MM.1S (cell line): ENCODE measurements at regions not wholly inside any gene's neighbourhood (a gene's known extent, or its start where the extent isn't known, plus 50 kb on each side); places are given as distances from the start of the nearest gene placed in this dataset.

ENCODE experiments used
- DNase-seq: peaks from one replicate; pipeline ENCODE4 v3.0.0-alpha.2; 2015
- H2AFZ ChIP-seq: fragments of 300-600 bp; sonication (generic); 2 replicates; pipeline ENCODE4 v1.6.0; 2016; ENCODE audit warnings: antibody characterized with exemption, low read length
- H3F3A ChIP-seq: fragments of 300-600 bp; sonication (generic); 2 replicates; pipeline ENCODE4 v1.6.1; 2016; ENCODE audit warnings: mild to moderate bottlenecking, antibody characterized with exemption, low read length, moderate library complexity, mixed read lengths; ENCODE audit not compliant: insufficient read depth
- H3K27ac ChIP-seq: fragments of 300-600 bp; sonication (generic); 2 replicates; pipeline ENCODE4 v1.5.1; 2016; ENCODE audit warnings: mild to moderate bottlenecking, low read length
- H3K27me3 ChIP-seq: fragments of 300-600 bp; sonication (generic); replicated peaks from 2 replicates; pipeline ENCODE4 v1.6.0; 2016; ENCODE audit warnings: low read length; ENCODE audit not compliant: insufficient read depth
- H3K36me3 ChIP-seq: fragments of 300-600 bp; sonication (generic); replicated peaks from 2 replicates; pipeline ENCODE4 v1.6.1; 2016; ENCODE audit warnings: mild to moderate bottlenecking, low read length, mixed read lengths; ENCODE audit not compliant: insufficient read depth
- H3K4me1 ChIP-seq: fragments of 300-600 bp; sonication (generic); 2 replicates; pipeline ENCODE4 v1.6.1; 2016; ENCODE audit warnings: low read length, mixed read lengths
- H3K4me2 ChIP-seq: fragments of 300-600 bp; sonication (generic); 2 replicates; pipeline ENCODE4 v1.6.0; 2016; ENCODE audit warnings: low read depth, low read length
- H3K4me3 ChIP-seq: fragments of 300-600 bp; sonication (generic); 2 replicates; pipeline ENCODE4 v1.5.1; 2016; ENCODE audit warnings: low read length, mixed read lengths
- H3K79me2 ChIP-seq: fragments of 300-600 bp; sonication (generic); 2 replicates; pipeline ENCODE4 v1.6.1; 2016; ENCODE audit warnings: mixed run types, low read length, mixed read lengths
- H3K9ac ChIP-seq: fragments of 300-600 bp; sonication (generic); 2 replicates; pipeline ENCODE4 v1.6.1; 2016; ENCODE audit warnings: low read length, mixed read lengths
- H3K9me2 ChIP-seq: fragments of 300-600 bp; sonication (generic); replicated peaks from 2 replicates; pipeline ENCODE4 v1.6.1; 2016; ENCODE audit warnings: mild to moderate bottlenecking, low read length, mixed read lengths; ENCODE audit not compliant: insufficient read depth
- H3K9me3 ChIP-seq: fragments of 300-600 bp; sonication (generic); replicated peaks from 2 replicates; pipeline ENCODE4 v1.6.1; 2016; ENCODE audit warnings: mild to moderate bottlenecking, low read length, mixed read lengths; ENCODE audit not compliant: insufficient read depth
- H4K20me1 ChIP-seq: fragments of 300-600 bp; sonication (generic); 2 replicates; pipeline ENCODE4 v1.6.1; 2016; ENCODE audit warnings: mild to moderate bottlenecking, low read length, moderate library complexity, mixed read lengths; ENCODE audit not compliant: insufficient read depth
- EZH2 ChIP-seq: fragments of 300-600 bp; sonication (generic); optimal IDR thresholded peaks from 2 replicates; pipeline ENCODE3; 2017; ENCODE audit warnings: low read depth, mild to moderate bottlenecking, antibody characterized with exemption, low read length, mixed read lengths
- EZH2phosphoT487 ChIP-seq: fragments of 300-600 bp; sonication (generic); IDR thresholded peaks from 2 replicates; pipeline ENCODE4 v1.6.1; 2018; ENCODE audit warnings: antibody characterized with exemption, low read length
- TF ChIP-seq, protein P1 (sequence below): fragments of 300-600 bp; sonication (generic); IDR thresholded peaks from 2 replicates; pipeline ENCODE4 v1.5.1; 2016; ENCODE audit warnings: antibody characterized with exemption, low read length, mixed read lengths

DNA sequence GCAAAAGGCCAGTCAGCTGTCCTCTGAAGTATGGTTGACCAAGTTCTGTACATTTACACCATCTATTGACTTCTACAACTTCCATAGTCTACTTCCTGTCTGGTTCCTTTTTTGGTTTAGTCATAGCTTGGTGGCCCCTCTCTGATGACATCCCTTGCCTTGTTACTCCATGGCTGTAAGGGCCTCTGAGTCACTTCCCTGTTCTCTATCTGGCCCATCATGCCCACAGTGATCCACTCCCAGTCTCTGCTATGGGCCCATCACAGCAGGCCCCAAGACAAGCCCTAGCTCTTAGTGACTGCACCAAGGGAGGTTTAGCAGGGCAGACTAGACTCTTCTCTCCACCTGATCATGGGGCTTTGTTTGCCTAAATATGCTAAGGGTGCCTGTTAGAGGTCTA, 441.6 kb downstream of the HACE1 start:
- H3K4me2 ChIP-seq = no peak overlapping the region
- TF ChIP-seq EZH2phosphoT487 = no peak
- TF ChIP-seq, protein P1, sequence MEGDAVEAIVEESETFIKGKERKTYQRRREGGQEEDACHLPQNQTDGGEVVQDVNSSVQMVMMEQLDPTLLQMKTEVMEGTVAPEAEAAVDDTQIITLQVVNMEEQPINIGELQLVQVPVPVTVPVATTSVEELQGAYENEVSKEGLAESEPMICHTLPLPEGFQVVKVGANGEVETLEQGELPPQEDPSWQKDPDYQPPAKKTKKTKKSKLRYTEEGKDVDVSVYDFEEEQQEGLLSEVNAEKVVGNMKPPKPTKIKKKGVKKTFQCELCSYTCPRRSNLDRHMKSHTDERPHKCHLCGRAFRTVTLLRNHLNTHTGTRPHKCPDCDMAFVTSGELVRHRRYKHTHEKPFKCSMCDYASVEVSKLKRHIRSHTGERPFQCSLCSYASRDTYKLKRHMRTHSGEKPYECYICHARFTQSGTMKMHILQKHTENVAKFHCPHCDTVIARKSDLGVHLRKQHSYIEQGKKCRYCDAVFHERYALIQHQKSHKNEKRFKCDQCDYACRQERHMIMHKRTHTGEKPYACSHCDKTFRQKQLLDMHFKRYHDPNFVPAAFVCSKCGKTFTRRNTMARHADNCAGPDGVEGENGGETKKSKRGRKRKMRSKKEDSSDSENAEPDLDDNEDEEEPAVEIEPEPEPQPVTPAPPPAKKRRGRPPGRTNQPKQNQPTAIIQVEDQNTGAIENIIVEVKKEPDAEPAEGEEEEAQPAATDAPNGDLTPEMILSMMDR = no peak
- no peak for TF ChIP-seq EZH2
- no peak for DNase-seq
- no peaks in the 10 kb centered on the region for H3K9me2 ChIP-seq
- no peak overlapping the region for H3K27ac ChIP-seq
- H3K4me3 ChIP-seq = no peak overlapping the region
- H3K79me2 ChIP-seq = no peaks in the 10 kb centered on the region
- no peaks in the 10 kb centered on the region for H4K20me1 ChIP-seq
- no peaks in the 10 kb centered on the region for H3K27me3 ChIP-seq
- H3K4me1 ChIP-seq = no peaks in the 10 kb centered on the region
- H3K36me3 ChIP-seq = no peaks in the 10 kb centered on the region
- H3F3A ChIP-seq = no peaks in the 10 kb centered on the region
- H3K9me3 ChIP-seq = no peaks in the 10 kb centered on the region
- H2AFZ ChIP-seq = no peak overlapping the region
- no peak overlapping the region for H3K9ac ChIP-seq

DNA sequence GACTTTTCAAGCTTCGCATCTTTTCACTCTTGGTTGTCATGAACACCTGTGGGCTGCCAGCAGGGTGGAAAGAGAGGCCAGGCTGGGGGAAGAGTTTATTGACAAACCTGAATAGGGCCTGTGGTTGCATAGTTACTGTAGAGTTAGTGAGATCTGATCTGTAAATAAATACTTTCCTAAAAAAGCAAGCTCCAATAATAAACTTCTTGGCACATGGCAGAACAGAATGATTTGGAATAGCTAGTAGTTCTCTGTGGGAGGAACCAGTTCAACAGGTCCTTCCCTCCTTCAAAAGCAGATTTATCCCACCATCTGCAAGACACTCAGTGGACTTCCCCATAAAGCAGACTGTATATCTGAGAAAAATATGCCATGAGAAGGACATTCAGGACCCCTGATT, 445.0 kb downstream of the HACE1 start:
- no peak for TF ChIP-seq EZH2phosphoT487
- Histone ChIP-seq H3F3A (no peaks in the 10 kb centered on the region), H3K9ac (no peak overlapping the region), H3K4me1 (no peaks in the 10 kb centered on the region), H3K4me3 (no peak overlapping the region), H3K36me3 (no peaks in the 10 kb centered on the region), H4K20me1 (no peaks in the 10 kb centered on the region), H3K9me2 (no peaks in the 10 kb centered on the region), H3K4me2 (no peak overlapping the region), H3K79me2 (no peaks in the 10 kb centered on the region), H3K9me3 (no peaks in the 10 kb centered on the region), H2AFZ (no peak overlapping the region), H3K27ac (no peak overlapping the region), H3K27me3 (no peaks in the 10 kb centered on the region)
- no peak for DNase-seq

DNA sequence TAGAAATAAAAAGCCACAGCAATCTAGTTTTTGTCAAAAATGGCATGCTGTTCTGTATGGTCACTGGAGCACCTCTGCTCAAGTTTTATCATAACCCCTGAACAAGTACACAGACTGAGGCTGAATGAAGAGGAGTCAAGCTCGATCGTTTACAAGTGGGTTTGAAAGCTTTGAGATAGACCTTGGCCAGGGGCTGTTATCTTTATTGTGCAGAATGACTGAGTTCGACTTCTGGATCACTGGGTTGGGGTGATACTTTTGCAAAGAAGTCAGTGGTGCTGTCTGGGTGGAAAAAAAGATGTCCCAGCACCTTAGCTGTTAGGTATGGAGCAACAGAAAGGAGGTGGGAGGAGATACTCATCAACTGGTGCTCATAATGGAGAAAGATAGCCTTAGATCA, 446.0 kb downstream of the HACE1 start:
- no peaks in the 10 kb centered on the region for H3K79me2 ChIP-seq
- no peak overlapping the region for H2AFZ ChIP-seq
- no peaks in the 10 kb centered on the region for H3K27me3 ChIP-seq
- no peak for DNase-seq
- H4K20me1 ChIP-seq = no peaks in the 10 kb centered on the region
- H3K9me2 ChIP-seq = no peaks in the 10 kb centered on the region
- H3F3A ChIP-seq = no peaks in the 10 kb centered on the region
- H3K9me3 ChIP-seq = no peaks in the 10 kb centered on the region
- no peak overlapping the region for H3K27ac ChIP-seq
- TF ChIP-seq EZH2phosphoT487 (no peak), EZH2 (no peak)
- TF ChIP-seq, protein P1 = no peak
- H3K4me3 ChIP-seq = no peak overlapping the region
- no peak overlapping the region for H3K9ac ChIP-seq
- no peaks in the 10 kb centered on the region for H3K4me1 ChIP-seq
- H3K4me2 ChIP-seq = no peak overlapping the region
- H3K36me3 ChIP-seq = no peaks in the 10 kb centered on the region

DNA sequence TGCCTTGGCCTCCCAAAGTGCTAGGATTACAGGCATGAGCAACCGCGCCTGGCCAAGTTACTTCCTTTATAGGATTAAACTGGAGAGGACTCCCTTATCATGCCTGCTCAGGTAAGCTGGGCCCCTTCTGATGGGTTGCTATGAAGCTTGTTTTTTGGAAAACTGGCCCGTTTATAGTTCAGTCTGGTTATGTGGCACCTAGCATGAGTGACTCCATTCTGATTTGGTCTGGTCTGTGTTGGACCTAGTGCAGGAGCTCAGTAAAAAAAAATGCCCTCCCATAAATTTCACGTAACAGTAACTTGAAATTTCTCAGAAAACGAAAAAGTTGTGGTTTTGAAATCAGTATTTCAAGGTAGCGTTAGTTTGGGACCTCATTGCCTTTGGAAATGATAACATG, 448.4 kb downstream of the HACE1 start:
- no peaks in the 10 kb centered on the region for H3K79me2 ChIP-seq
- H3K4me2 ChIP-seq = no peak overlapping the region
- no peaks in the 10 kb centered on the region for H4K20me1 ChIP-seq
- H2AFZ ChIP-seq = no peak overlapping the region
- no peaks in the 10 kb centered on the region for H3K36me3 ChIP-seq
- H3F3A ChIP-seq = no peaks in the 10 kb centered on the region
- TF ChIP-seq, protein P1 = no peak
- TF ChIP-seq EZH2 (no peak), EZH2phosphoT487 (no peak)
- no peak overlapping the region for H3K4me3 ChIP-seq
- no peaks in the 10 kb centered on the region for H3K4me1 ChIP-seq
- no peak overlapping the region for H3K9ac ChIP-seq
- no peaks in the 10 kb centered on the region for H3K27me3 ChIP-seq
- H3K27ac ChIP-seq = no peak overlapping the region
- H3K9me2 ChIP-seq = no peaks in the 10 kb centered on the region
- DNase-seq = no peak
- H3K9me3 ChIP-seq = no peaks in the 10 kb centered on the region
